WTC11 (cell line): ENCODE measurements at regions not wholly inside any gene's neighbourhood (a gene's known extent, or its start where the extent isn't known, plus 50 kb on each side); places are given as distances from the start of the nearest gene placed in this dataset.

Experiments used
- ATAC-seq: fragments of 200-7000 bp; cut with Tn5 transposase; 2 replicates; pipeline ENCODE4 v1.10.0; 2021; ENCODE audit warnings: mild to moderate bottlenecking, moderate library complexity
- CTCF ChIA-PET: fragments of 300-600 bp; sonication (Branson Sonifier 250); formaldehyde crosslinking; loops from one replicate; lab custom pipeline; 2021; ENCODE audit warnings: antibody characterized with exemption; lab: Charles Lee
- POLR2A ChIA-PET: fragments of 350-600 bp; sonication (Branson Sonifier 250); formaldehyde crosslinking; loops from one replicate; lab custom pipeline; 2021; ENCODE audit warnings: antibody characterized with exemption; lab: Charles Lee
- DNase-seq: peaks from one replicate; pipeline ENCODE4 v3.0.0; 2021; ENCODE audit warnings: low spot score
- H3K27ac Mint-ChIP-seq: 2 replicates; pipeline ENCODE4 v1.8.0; 2021; ENCODE audit warnings: mixed read lengths
- H3K27me3 Mint-ChIP-seq: 2 replicates; pipeline ENCODE4 v1.8.0; 2021; ENCODE audit warnings: low read depth, mild to moderate bottlenecking, moderate library complexity, mixed read lengths
- H3K36me3 Mint-ChIP-seq: 2 replicates; pipeline ENCODE4 v1.8.0; 2021; ENCODE audit warnings: mixed read lengths
- H3K4me1 Mint-ChIP-seq: 2 replicates; pipeline ENCODE4 v1.8.0; 2022; ENCODE audit warnings: mixed read lengths
- H3K4me3 Mint-ChIP-seq: 2 replicates; pipeline ENCODE4 v1.8.0; 2021; ENCODE audit warnings: mild to moderate bottlenecking, moderate library complexity, mixed read lengths
- H3K9me3 Mint-ChIP-seq: 2 replicates; pipeline ENCODE4 v1.8.0; 2021; ENCODE audit warnings: mixed read lengths
- ATF1 ChIP-seq: sonication (generic); formaldehyde crosslinking; IDR thresholded peaks from 2 replicates; pipeline ENCODE4 v1.8.1; 2023; ENCODE audit warnings: mild to moderate bottlenecking, moderate library complexity, missing genetic modification reagents
- ATF2 ChIP-seq: sonication (generic); formaldehyde crosslinking; IDR thresholded peaks from 2 replicates; pipeline ENCODE4 v1.8.1; 2022; ENCODE audit warnings: low read depth, missing genetic modification reagents, borderline replicate concordance
- ATF6 ChIP-seq: sonication (generic); formaldehyde crosslinking; IDR thresholded peaks from 2 replicates; pipeline ENCODE4 v1.8.1; 2023; ENCODE audit warnings: mild to moderate bottlenecking, missing genetic modification reagents
- CREB1 ChIP-seq: sonication (generic); formaldehyde crosslinking; IDR thresholded peaks from 2 replicates; pipeline ENCODE4 v1.8.0; 2023; ENCODE audit warnings: mild to moderate bottlenecking, missing genetic modification reagents
- CTCF ChIP-seq: fragments of 200-600 bp; IDR thresholded peaks from 2 replicates; pipeline ENCODE4 v1.8.0; 2022; ENCODE audit warnings: antibody characterized with exemption
- E2F4 ChIP-seq: sonication (generic); formaldehyde crosslinking; IDR thresholded peaks from 2 replicates; pipeline ENCODE4 v1.8.1; 2022; ENCODE audit warnings: low read depth, mild to moderate bottlenecking, moderate library complexity, missing genetic modification reagents, borderline replicate concordance
- EMX1 ChIP-seq: fragments of 250-450 bp; sonication (Bioruptor Pico); IDR thresholded peaks from 2 replicates; pipeline ENCODE4 v1.8.0; 2021; ENCODE audit warnings: mild to moderate bottlenecking
- FOXP4 ChIP-seq: sonication (generic); formaldehyde crosslinking; IDR thresholded peaks from 2 replicates; pipeline ENCODE4 v1.8.0; 2022; ENCODE audit warnings: mild to moderate bottlenecking, missing genetic modification reagents
- HMGA2 ChIP-seq: fragments of 250-450 bp; sonication (Bioruptor Pico); IDR thresholded peaks from 2 replicates; pipeline ENCODE4 v1.4.0; 2021; ENCODE audit warnings: mild to moderate bottlenecking, moderate library complexity
- JUN ChIP-seq: sonication (generic); formaldehyde crosslinking; IDR thresholded peaks from 2 replicates; pipeline ENCODE4 v1.8.0; 2023; ENCODE audit warnings: mild to moderate bottlenecking, missing genetic modification reagents
- KAT7 ChIP-seq: sonication (generic); formaldehyde crosslinking; IDR thresholded peaks from 2 replicates; pipeline ENCODE4 v1.8.1; 2023; ENCODE audit warnings: missing genetic modification reagents, mild to moderate bottlenecking, borderline replicate concordance
- NFATC4 ChIP-seq: fragments of 250-450 bp; sonication (Bioruptor Pico); IDR thresholded peaks from 2 replicates; pipeline ENCODE4 v1.9.0; 2021; ENCODE audit warnings: mild to moderate bottlenecking
- NR2C2 ChIP-seq: sonication (generic); formaldehyde crosslinking; IDR thresholded peaks from 2 replicates; pipeline ENCODE4 v1.8.0; 2022; ENCODE audit warnings: mild to moderate bottlenecking, missing genetic modification reagents
- NR3C1 ChIP-seq: sonication (generic); formaldehyde crosslinking; conservative IDR thresholded peaks from 2 replicates; pipeline ENCODE4 v1.8.1; 2023; ENCODE audit warnings: low read depth, mild to moderate bottlenecking, missing genetic modification reagents
- SP1 ChIP-seq: sonication (generic); formaldehyde crosslinking; conservative IDR thresholded peaks from 2 replicates; pipeline ENCODE4 v1.8.1; 2022; ENCODE audit warnings: missing genetic modification reagents
- TCF7 ChIP-seq: sonication (generic); formaldehyde crosslinking; IDR thresholded peaks from 2 replicates; pipeline ENCODE4 v1.8.0; 2022; ENCODE audit warnings: mild to moderate bottlenecking, low read depth, missing genetic modification reagents, moderate library complexity
- TEAD4 ChIP-seq: sonication (generic); formaldehyde crosslinking; IDR thresholded peaks from 2 replicates; pipeline ENCODE4 v1.8.0; 2022; ENCODE audit warnings: mild to moderate bottlenecking, missing genetic modification reagents
- ZBTB43 ChIP-seq: sonication (generic); formaldehyde crosslinking; IDR thresholded peaks from 2 replicates; pipeline ENCODE4 v1.8.1; 2023; ENCODE audit warnings: mild to moderate bottlenecking, missing genetic modification reagents
- ZNF232 ChIP-seq: sonication (generic); formaldehyde crosslinking; IDR thresholded peaks from 2 replicates; pipeline ENCODE4 v1.8.0; 2022; ENCODE audit warnings: mild to moderate bottlenecking, missing genetic modification reagents
- ZNF263 ChIP-seq: sonication (generic); formaldehyde crosslinking; IDR thresholded peaks from 2 replicates; pipeline ENCODE4 v1.8.1; 2022; ENCODE audit warnings: low read depth, mild to moderate bottlenecking, moderate library complexity, missing genetic modification reagents
- ZNF317 ChIP-seq: sonication (generic); formaldehyde crosslinking; IDR thresholded peaks from 2 replicates; pipeline ENCODE4 v1.8.1; 2023; ENCODE audit warnings: low read depth, mild to moderate bottlenecking, moderate library complexity, missing genetic modification reagents, borderline replicate concordance
- ZNF423 ChIP-seq: fragments of 250-450 bp; sonication (Bioruptor Pico); IDR thresholded peaks from 2 replicates; pipeline ENCODE4 v2.1.2; 2022; ENCODE audit warnings: mild to moderate bottlenecking, moderate library complexity
- TF ChIP-seq, protein P1 (sequence below): sonication (generic); formaldehyde crosslinking; conservative IDR thresholded peaks from 2 replicates; pipeline ENCODE4 v1.8.1; 2023; ENCODE audit warnings: mild to moderate bottlenecking, low read depth, missing genetic modification reagents, moderate library complexity
- TF ChIP-seq, protein P2 (sequence below): sonication (generic); formaldehyde crosslinking; IDR thresholded peaks from 2 replicates; pipeline ENCODE4 v1.8.0; 2022; ENCODE audit warnings: mild to moderate bottlenecking, missing genetic modification reagents

GRCh38 chr5:17381932-17382331 is 116.1 kb upstream of the TAF11L2 start:
- POLR2A ChIA-PET = no interaction called here
- TF ChIP-seq SP1 (CRISPR knock-in tag) (no peak), EMX1 (CRISPR knock-in tag) (no peak), NR3C1 (CRISPR knock-in tag) (no peak), KAT7 (CRISPR knock-in tag) (no peak), ZNF263 (no peak), CREB1 (no peak), ATF2 (CRISPR knock-in tag) (no peak), NFATC4 (no peak), TEAD4 (CRISPR knock-in tag) (no peak), HMGA2 (no peak), ATF1 (CRISPR knock-in tag) (no peak), TCF7 (CRISPR knock-in tag) (no peak), CTCF (no peak), ZNF232 (CRISPR knock-in tag) (no peak), FOXP4 (CRISPR knock-in tag) (no peak)
- TF ChIP-seq, protein P1, sequence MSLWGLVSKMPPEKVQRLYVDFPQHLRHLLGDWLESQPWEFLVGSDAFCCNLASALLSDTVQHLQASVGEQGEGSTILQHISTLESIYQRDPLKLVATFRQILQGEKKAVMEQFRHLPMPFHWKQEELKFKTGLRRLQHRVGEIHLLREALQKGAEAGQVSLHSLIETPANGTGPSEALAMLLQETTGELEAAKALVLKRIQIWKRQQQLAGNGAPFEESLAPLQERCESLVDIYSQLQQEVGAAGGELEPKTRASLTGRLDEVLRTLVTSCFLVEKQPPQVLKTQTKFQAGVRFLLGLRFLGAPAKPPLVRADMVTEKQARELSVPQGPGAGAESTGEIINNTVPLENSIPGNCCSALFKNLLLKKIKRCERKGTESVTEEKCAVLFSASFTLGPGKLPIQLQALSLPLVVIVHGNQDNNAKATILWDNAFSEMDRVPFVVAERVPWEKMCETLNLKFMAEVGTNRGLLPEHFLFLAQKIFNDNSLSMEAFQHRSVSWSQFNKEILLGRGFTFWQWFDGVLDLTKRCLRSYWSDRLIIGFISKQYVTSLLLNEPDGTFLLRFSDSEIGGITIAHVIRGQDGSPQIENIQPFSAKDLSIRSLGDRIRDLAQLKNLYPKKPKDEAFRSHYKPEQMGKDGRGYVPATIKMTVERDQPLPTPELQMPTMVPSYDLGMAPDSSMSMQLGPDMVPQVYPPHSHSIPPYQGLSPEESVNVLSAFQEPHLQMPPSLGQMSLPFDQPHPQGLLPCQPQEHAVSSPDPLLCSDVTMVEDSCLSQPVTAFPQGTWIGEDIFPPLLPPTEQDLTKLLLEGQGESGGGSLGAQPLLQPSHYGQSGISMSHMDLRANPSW = no peak
- TF ChIP-seq, all 79 proteins: peak for 0
- no peaks in the 10 kb centered on the region for H3K36me3 Mint-ChIP-seq
- no peak overlapping the region for H3K4me3 Mint-ChIP-seq
- peaks cover 18% of the 10 kb centered on the region for H3K4me1 Mint-ChIP-seq
- CTCF ChIA-PET = interaction anchor here (1.0 kb wide), 1 partner anchor 166 kb away, joined by 4 read pairs; no protein-coding TSS in a partner anchor
- peaks cover 3% of the 10 kb centered on the region for H3K27me3 Mint-ChIP-seq
- no peak overlapping the region for H3K27ac Mint-ChIP-seq
- DNase-seq (no peak), ATAC-seq (no peak)
- H3K9me3 Mint-ChIP-seq = no peaks in the 10 kb centered on the region

- H3K27ac Mint-ChIP-seq = no peak overlapping the region
- ATAC-seq (no peak), DNase-seq (no peak)
- H3K9me3 Mint-ChIP-seq = no peaks in the 10 kb centered on the region
- H3K27me3 Mint-ChIP-seq = peaks cover 6% of the 10 kb centered on the region
- H3K4me3 Mint-ChIP-seq = no peak overlapping the region
- ChIA-PET POLR2A (no interaction called here), CTCF (no interaction called here)
- peaks cover 21% of the 10 kb centered on the region for H3K4me1 Mint-ChIP-seq
- peaks cover under 1% of the 10 kb centered on the region; the same call in 1 of the 2 replicates for H3K36me3 Mint-ChIP-seq
- TF ChIP-seq ZBTB43 (CRISPR knock-in tag) (no peak), ZNF423 (CRISPR knock-in tag) (no peak), E2F4 (CRISPR knock-in tag) (no peak), HMGA2 (no peak), NR2C2 (CRISPR knock-in tag) (no peak), ZNF317 (CRISPR knock-in tag) (no peak), NR3C1 (CRISPR knock-in tag) (no peak), JUN (CRISPR knock-in tag) (no peak), ATF6 (CRISPR knock-in tag) (no peak)
- TF ChIP-seq, protein P2, sequence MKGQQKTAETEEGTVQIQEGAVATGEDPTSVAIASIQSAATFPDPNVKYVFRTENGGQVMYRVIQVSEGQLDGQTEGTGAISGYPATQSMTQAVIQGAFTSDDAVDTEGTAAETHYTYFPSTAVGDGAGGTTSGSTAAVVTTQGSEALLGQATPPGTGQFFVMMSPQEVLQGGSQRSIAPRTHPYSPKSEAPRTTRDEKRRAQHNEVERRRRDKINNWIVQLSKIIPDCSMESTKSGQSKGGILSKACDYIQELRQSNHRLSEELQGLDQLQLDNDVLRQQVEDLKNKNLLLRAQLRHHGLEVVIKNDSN (CRISPR knock-in tag) = no peak
Observed at GRCh38 chr5:17383526-17383925, 114.5 kb upstream of the TAF11L2 start.
